GM18505 (cell line): ENCODE measurements at regions not wholly inside any gene's neighbourhood (a gene's known extent, or its start where the extent isn't known, plus 50 kb on each side); places are given as distances from the start of the nearest gene placed in this dataset.

ENCODE experiments used
- ATAC-seq: cut with Tn5 transposase; IDR thresholded peaks from one replicate; pipeline ENCODE4 v1.9.1; 2021; ENCODE audit not compliant: unreplicated experiment
- POLR2A ChIP-seq: IDR thresholded peaks from 4 replicates; pipeline ENCODE4 v1.6.1; 2011; ENCODE audit warnings: borderline replicate concordance; ENCODE audit not compliant: insufficient read depth, insufficient read length; ENCODE audit errors: extremely low read depth

DNA sequence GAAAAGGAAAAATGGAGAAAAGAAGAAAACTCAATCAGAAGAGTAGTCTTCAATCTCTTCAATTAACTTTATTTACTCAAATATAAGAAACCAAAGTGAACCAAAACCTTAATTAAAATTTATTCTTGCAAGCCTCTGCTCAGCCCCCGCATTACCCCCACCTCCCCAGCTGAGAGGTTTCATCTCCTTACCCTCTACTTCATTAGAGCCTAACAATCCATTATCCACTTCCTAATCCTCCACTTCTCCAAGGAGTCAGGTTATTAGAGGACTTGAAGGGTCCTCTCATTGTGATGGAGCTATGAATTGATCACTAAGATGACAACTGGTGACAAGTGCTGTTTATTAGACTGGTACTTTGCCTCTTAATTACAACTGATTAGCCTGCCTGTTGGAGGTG lies 956.5 kb downstream of the TFAP2A start:
- no peak for ATAC-seq
- TF ChIP-seq POLR2A = no peak

- TF ChIP-seq POLR2A = no peak
- ATAC-seq = no peak
Measured at GRCh38 chr6:9455864-9456658, 958.8 kb downstream of the TFAP2A start.

GRCh38 chr6:9439621-9440330 lies 975.1 kb downstream of the TFAP2A start:
- no peak for TF ChIP-seq POLR2A
- no peak for ATAC-seq

- ATAC-seq = no peak
Measured at GRCh38 chr6:9437836-9438235, 977.0 kb downstream of the TFAP2A start.

DNA sequence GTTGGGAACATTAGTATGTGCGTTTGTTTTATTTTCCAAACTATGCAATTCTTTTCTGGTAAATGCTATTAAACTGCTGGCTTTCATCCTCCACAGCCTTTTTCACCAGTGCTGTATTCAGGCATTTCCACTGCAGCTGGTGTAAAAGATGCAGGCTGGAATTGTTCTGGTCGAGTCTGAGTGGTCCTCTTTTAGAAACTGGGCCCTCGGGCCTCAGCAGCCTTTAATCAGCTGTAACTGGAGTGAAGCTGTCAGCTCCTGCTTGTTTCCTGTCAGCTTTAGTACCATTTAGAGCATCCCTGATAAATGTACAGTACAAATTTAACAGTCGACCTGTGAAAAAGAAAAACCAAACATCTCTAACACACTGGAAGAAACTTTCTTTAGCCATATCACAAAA lies 979.6 kb downstream of the TFAP2A start:
- TF ChIP-seq POLR2A = no peak

More at GRCh38 chr6:9437836-9438235, 977.0 kb downstream of the TFAP2A start:
- no peak for TF ChIP-seq POLR2A

GRCh38 chr6:9431945-9432344 lies 982.9 kb downstream of the TFAP2A start:
- TF ChIP-seq POLR2A = no peak
- ATAC-seq = no peak

More for the DNA sequence above, 979.6 kb downstream of the TFAP2A start:
- no peak for ATAC-seq

DNA sequence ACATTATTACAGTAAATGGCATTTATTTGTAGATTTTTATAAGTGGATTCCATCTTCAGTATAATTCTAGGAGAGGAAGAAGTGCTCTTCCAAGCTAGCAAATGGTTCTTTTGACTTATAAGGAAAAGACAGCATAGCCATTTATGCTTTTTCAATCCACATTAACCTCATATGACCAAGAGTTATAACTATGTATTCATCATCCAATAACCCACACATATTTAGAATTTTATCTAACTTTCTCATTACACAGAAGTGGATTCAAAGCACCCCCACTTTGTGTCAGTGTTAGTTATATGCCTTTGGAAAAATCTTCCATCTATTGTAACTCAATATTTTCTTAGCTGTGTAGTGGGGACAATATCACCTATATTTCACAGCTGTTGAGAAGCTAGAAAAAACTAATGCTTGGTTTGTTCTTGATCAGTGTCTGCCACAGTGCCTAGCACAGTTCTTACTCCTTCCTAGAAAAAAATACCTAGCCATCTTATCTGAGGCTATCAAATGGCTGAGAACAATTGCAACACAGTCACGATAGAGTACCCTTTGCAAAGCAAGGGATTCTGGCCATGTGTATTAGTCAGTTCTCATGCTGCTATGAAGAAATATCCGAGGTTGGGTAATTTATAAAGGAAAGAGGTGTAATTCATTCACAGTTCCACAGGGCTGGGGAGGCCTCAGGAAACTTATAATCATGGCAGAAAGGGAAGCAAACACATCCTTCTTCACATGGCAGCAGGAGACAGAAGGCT lies 986.3 kb downstream of the TFAP2A start:
- no peak for ATAC-seq
- no peak for TF ChIP-seq POLR2A

- TF ChIP-seq POLR2A = no peak
- ATAC-seq = no peak
Measured at GRCh38 chr6:9422138-9422537, 986.8 kb upstream of the SLC35B3 start.

GRCh38 chr6:9420316-9421015 lies 985.1 kb upstream of the SLC35B3 start:
- TF ChIP-seq POLR2A = no peak
- ATAC-seq = no peak

GRCh38 chr6:9417400-9417799 lies 982.1 kb upstream of the SLC35B3 start:
- ATAC-seq = no peak
- TF ChIP-seq POLR2A = no peak

DNA sequence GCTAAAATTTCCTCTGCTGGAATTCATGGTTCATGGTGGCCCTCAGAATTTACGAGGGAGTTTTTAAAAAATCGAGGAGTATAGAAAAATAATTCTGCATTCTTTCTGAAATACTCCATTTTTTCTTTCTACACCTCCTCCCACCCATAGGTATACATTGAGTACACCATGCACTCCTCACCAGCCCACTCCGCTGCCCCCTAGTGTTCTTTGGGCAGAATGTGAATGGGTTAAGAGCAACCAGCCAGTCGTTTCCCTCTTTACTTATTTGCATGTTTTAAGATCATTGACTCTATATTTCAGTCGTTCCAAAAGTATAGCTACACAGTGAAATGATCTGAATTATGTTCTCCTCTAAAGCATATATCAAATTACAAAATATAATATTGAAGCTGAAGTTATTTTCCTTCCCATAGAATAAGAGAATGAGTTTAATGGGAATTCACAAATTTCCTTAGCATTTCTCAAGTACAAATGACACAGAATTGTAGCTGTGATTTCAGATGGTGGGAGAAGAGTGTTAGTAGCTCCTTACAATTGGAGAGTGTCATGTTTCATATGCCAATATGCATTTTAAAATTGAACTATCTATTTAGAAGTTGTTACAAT lies 977.7 kb upstream of the SLC35B3 start:
- TF ChIP-seq POLR2A = no peak
- ATAC-seq = peak; percentile 76

GRCh38 chr6:9409126-9409525 lies 973.8 kb upstream of the SLC35B3 start:
- no peak for ATAC-seq
- TF ChIP-seq POLR2A = no peak

DNA sequence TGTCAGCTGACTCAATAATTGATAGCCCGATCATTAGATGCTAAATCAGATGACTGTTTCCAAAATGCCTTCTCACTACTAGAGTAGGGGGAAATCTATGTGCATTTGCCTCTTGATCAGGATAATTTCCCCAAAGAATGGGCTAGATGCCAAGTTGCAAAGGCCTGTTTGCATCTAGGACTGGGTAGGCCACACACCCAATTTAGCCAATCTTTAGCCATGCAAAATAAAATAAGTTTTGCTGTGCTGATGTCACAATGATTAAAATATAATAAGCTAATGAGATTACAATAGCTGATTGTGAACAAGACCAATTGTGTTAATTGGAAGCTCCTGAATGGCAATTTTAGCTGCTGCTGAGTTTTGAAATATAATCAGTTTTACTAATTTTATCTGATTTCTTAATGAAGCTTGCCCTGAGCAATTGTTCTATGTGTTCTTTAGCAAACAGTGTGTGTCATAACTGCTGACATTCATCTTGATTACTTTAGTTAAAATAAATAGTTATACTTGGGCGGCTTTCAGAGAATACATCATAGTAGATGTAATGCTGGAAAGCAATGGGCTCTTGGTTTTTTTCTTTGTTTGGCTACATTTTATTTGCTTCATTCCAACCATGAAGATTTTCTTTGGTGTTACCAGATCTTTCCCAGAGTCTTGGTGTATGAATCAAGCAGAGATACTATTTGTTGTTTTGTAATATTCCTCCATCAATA lies 973.2 kb upstream of the SLC35B3 start:
- no peak for TF ChIP-seq POLR2A
- no peak for ATAC-seq

GRCh38 chr6:9405825-9406224 lies 970.5 kb upstream of the SLC35B3 start:
- ATAC-seq = no peak

More at GRCh38 chr6:9405825-9406224, 970.5 kb upstream of the SLC35B3 start:
- no peak for TF ChIP-seq POLR2A
